Upper lobe of right lung (tissue), 1 donor: ENCODE measurements at regions not wholly inside any gene's neighbourhood (a gene's known extent, or its start where the extent isn't known, plus 50 kb on each side); places are given as distances from the start of the nearest gene placed in this dataset.
A peak's percentile ranks its signal among the peaks of the same experiment; 100 is the strongest.

Experiments used
- ATAC-seq: fragments of 200-7000 bp; cut with Tn5 transposase; one replicate; pipeline ENCODE4 v1.9.1; 2020; ENCODE audit warnings: mild to moderate bottlenecking, moderate library complexity
- DNase-seq: peaks from one replicate; pipeline ENCODE4 v3.0.0-alpha.2; 2020
- H3K27ac ChIP-seq: fragments of 200-600 bp; one replicate; pipeline ENCODE4 v1.8.0; 2022
- H3K27me3 ChIP-seq: fragments of 200-600 bp; one replicate; pipeline ENCODE4 v1.8.0; 2022; ENCODE audit warnings: mild to moderate bottlenecking
- H3K36me3 ChIP-seq: fragments of 200-600 bp; one replicate; pipeline ENCODE4 v1.8.0; 2022
- H3K4me1 ChIP-seq: fragments of 200-600 bp; one replicate; pipeline ENCODE4 v1.8.0; 2022
- H3K4me3 ChIP-seq: fragments of 200-600 bp; one replicate; pipeline ENCODE4 v1.8.0; 2022; ENCODE audit warnings: mild to moderate bottlenecking
- H3K9me3 ChIP-seq: fragments of 200-600 bp; one replicate; pipeline ENCODE4 v1.8.0; 2022
- intact Hi-C: fragments of 100-400 bp; cut with DNase I; formaldehyde crosslinking; loops from one replicate; pipeline ENCODE4 v1.11.0; 2022
- TF ChIP-seq, protein P1 (sequence below): fragments of 200-600 bp; IDR thresholded peaks from one replicate; pipeline ENCODE4 v1.8.0; 2022; ENCODE audit warnings: antibody characterized with exemption
- donor health status: DM: no; HTN: yes; CAD: no; lungs with severe emphysema.

DNA sequence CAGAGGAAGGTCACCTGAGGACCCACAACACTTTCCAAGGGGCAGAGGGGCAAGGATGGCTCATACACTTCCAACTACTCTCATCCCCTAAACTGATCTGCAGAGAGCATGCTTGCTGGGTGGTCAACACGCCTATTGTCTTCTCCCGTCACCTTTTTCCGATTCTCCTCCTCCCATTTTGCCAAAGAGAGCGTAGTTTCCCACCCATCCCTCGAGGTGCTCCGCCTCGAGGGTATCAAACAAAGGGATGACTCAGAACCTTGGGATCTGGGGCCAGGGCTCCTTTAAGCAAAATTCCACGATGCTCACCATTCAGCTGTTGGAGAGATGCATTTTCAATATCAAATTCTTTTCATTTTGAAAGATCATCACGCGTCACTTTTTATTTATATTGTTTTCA lies 507.5 kb upstream of the SULF2 start:
- Histone ChIP-seq H3K27me3 (no peaks in the 10 kb centered on the region), H3K36me3 (no peaks in the 10 kb centered on the region), H3K4me3 (no peak overlapping the region), H3K9me3 (no peaks in the 10 kb centered on the region), H3K4me1 (peaks cover 19% of the 10 kb centered on the region), H3K27ac (no peak overlapping the region)
- intact Hi-C loops = no loop called here
- TF ChIP-seq, protein P1, sequence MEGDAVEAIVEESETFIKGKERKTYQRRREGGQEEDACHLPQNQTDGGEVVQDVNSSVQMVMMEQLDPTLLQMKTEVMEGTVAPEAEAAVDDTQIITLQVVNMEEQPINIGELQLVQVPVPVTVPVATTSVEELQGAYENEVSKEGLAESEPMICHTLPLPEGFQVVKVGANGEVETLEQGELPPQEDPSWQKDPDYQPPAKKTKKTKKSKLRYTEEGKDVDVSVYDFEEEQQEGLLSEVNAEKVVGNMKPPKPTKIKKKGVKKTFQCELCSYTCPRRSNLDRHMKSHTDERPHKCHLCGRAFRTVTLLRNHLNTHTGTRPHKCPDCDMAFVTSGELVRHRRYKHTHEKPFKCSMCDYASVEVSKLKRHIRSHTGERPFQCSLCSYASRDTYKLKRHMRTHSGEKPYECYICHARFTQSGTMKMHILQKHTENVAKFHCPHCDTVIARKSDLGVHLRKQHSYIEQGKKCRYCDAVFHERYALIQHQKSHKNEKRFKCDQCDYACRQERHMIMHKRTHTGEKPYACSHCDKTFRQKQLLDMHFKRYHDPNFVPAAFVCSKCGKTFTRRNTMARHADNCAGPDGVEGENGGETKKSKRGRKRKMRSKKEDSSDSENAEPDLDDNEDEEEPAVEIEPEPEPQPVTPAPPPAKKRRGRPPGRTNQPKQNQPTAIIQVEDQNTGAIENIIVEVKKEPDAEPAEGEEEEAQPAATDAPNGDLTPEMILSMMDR = no peak
- ATAC-seq = no peak
- no peak for DNase-seq

DNA sequence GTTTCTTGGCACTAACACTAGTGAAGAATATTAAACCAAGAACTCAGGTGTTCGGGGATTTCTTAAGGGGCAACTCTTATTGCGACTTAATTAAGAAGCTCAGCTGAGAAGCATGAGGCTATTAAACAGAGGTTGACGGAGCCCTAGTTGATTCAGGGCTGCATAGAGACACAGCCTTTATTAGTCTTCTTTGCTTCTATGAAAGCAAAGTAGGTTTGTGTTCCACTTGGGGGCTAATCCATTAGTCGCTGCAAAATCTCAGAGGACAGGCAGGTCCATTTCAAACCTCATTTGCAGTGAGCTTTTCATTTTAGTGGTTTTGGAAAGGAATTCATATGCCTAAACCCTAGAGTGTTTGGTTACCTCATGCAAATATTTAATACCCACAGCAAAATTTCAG lies 506.6 kb upstream of the SULF2 start:
- TF ChIP-seq, protein P1 = no peak
- Histone ChIP-seq H3K27ac (no peak overlapping the region), H3K27me3 (no peaks in the 10 kb centered on the region), H3K4me3 (no peak overlapping the region), H3K9me3 (no peaks in the 10 kb centered on the region), H3K4me1 (peaks cover 26% of the 10 kb centered on the region), H3K36me3 (no peaks in the 10 kb centered on the region)
- intact Hi-C loops = no loop called here
- ATAC-seq (no peak), DNase-seq (no peak)

DNA sequence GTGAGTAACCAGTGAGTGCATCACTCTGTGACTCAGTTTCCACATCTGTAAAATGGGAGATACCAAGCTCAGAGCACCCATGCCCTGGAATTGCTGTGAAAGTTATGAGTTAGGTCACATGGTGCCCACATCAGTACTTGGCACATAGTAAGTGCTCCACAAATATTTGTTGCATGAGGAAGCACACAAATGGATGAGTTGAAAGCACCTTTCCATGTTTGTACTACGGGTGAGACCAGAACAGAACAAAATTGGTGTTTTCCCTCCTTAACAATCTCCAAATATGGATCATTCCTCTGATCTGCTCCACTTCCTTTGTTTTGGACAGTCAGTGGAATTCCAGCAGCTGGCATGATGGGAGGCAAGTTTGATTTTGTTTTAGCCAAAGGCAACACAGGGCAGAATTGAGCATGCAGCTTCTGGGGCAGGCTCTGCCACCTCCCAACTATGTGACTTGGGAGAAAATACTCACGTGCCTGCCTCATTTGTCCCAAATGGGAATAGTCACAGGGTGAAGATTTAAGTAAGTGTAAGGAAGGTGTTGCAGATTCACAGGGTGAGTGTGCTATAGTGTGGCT lies 503.7 kb upstream of the SULF2 start:
- TF ChIP-seq, protein P1 = no peak
- DNase-seq (no peak), ATAC-seq (peak; percentile 53)
- Histone ChIP-seq H3K27ac (no peak overlapping the region), H3K9me3 (no peaks in the 10 kb centered on the region), H3K27me3 (no peaks in the 10 kb centered on the region), H3K4me3 (no peak overlapping the region), H3K36me3 (no peaks in the 10 kb centered on the region), H3K4me1 (peaks cover 17% of the 10 kb centered on the region)
- intact Hi-C loops = no loop called here

DNA sequence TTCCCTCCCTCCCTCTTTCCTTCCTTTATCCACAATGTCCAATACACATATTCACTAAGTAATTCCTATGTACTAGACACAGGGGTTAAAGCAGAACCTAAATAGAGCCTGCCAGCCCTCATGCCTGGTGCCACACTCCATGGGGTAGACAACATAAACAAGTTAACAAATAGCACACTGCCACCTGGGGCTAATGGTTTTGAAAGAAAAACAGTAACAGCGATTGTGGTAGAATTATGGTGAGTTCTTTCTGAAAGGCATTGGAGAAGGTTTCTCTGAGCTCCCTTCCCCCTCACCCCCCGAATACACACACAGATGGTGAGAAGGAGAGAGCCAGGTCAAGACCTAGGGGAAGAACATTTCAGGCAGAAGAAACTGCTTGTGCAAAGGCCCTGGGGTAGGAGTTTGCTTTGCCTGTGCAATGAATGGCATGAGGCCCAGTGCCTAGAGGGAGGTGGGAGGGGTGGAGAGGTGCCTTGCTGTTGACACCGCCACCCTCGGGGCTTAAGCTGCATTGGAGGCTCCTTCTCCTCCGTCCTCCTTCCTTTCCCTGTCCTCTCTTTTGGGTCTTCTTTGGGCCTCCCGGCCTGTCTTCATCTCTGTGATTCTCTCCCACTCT lies 502.4 kb upstream of the SULF2 start:
- intact Hi-C loops = no loop called here
- H3K27ac ChIP-seq = no peak overlapping the region

DNA sequence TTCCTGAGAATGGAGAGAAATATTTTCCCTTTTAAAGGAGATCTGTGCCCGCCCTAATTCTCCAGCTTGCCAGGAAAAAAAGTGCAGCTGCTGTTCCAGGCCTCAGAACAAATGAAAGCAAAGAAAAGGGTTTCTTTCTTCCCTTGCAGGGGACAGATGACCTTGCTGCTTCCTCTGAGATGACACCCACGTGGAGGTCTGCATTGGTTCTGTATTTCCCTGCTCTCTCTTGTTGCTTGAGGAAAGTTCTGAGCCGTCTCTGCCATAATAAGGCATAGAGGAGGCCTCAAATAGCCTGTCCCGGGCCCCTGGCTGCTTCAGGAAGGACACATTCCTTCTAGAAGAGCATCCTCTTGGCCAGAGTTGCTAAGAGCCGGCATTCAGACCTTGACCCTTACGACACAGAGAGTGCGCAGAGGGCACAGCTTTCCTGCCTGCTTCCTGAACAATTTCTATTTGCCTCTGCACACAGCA lies 501.8 kb upstream of the SULF2 start:
- TF ChIP-seq, protein P1 = no peak
- H3K4me3 ChIP-seq = no peak overlapping the region
- no peaks in the 10 kb centered on the region for H3K27me3 ChIP-seq
- H3K36me3 ChIP-seq = no peaks in the 10 kb centered on the region
- intact Hi-C loops = no loop called here
- peak overlapping the region; percentile 32 for H3K27ac ChIP-seq
- peaks cover 19% of the 10 kb centered on the region for H3K4me1 ChIP-seq
- no peak for DNase-seq
- H3K9me3 ChIP-seq = no peaks in the 10 kb centered on the region
- ATAC-seq = peak; percentile 26

More for the DNA sequence above, 502.4 kb upstream of the SULF2 start:
- TF ChIP-seq, protein P1 = no peak
- H3K4me1 ChIP-seq = peaks cover 19% of the 10 kb centered on the region
- H3K36me3 ChIP-seq = no peaks in the 10 kb centered on the region
- H3K27me3 ChIP-seq = no peaks in the 10 kb centered on the region
- no peak overlapping the region for H3K4me3 ChIP-seq
- DNase-seq (no peak), ATAC-seq (no peak)
- H3K9me3 ChIP-seq = no peaks in the 10 kb centered on the region
